Choroid plexus epithelial cell (primary cell): ENCODE measurements at regions not wholly inside any gene's neighbourhood (a gene's known extent, or its start where the extent isn't known, plus 50 kb on each side); places are given as distances from the start of the nearest gene placed in this dataset.

Experiments used
- DNase-seq: peaks from one replicate; pipeline ENCODE4 v3.0.0-alpha.2; 2010; ENCODE audit warnings: low read depth
- H3K4me3 ChIP-seq: 2 replicates; pipeline ENCODE4 v1.5.1; 2011; ENCODE audit warnings: low read depth, mild to moderate bottlenecking, control low read depth, low read length, moderate library complexity
- TF ChIP-seq, protein P1 (sequence below): conservative IDR thresholded peaks from 2 replicates; pipeline ENCODE4 v1.5.1; 2011; ENCODE audit warnings: low read depth, mild to moderate bottlenecking, control low read depth, inconsistent platforms, low read length, moderate library complexity

DNA sequence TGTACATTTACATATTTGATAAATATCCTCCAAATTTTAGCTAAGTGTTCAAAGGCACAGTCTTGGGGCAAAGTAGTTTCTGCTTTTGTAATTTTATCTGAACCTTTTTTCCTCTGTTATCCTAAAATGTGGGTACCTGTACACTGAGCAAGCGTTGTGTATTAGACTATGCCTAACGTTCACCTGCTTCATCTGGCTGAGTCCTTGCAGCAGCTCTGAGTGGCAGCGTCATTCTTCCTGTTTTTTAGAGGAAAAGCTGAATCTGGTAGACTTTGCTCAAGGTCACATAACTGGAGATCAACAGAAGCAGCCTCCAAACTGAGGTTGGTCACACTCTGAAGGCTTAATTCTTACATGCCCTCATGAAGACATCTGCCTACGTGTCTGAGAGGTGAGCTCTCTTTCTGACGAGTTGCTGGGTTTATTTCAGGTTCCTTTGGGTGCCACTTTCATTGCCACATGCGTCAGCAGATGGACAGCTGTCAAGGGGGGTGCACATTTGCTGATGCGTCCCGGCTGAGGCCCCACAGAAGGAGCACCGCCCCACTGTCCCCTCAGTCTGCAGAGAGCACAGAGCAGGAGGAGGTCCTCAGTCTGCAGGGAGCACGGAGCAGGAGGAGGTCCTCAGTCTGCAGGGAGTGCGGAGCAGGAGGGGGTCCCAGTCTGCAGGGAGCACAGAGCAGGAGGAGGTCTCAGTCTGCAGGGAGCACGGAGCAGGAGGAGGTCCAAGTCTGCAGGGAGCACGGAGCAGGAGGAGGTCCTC, 406.5 kb upstream of the SHH start:
- no peak overlapping the region for H3K4me3 ChIP-seq
- TF ChIP-seq, protein P1, sequence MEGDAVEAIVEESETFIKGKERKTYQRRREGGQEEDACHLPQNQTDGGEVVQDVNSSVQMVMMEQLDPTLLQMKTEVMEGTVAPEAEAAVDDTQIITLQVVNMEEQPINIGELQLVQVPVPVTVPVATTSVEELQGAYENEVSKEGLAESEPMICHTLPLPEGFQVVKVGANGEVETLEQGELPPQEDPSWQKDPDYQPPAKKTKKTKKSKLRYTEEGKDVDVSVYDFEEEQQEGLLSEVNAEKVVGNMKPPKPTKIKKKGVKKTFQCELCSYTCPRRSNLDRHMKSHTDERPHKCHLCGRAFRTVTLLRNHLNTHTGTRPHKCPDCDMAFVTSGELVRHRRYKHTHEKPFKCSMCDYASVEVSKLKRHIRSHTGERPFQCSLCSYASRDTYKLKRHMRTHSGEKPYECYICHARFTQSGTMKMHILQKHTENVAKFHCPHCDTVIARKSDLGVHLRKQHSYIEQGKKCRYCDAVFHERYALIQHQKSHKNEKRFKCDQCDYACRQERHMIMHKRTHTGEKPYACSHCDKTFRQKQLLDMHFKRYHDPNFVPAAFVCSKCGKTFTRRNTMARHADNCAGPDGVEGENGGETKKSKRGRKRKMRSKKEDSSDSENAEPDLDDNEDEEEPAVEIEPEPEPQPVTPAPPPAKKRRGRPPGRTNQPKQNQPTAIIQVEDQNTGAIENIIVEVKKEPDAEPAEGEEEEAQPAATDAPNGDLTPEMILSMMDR: no peak
- no peak for DNase-seq

- TF ChIP-seq, protein P1: no peak
- H3K4me3 ChIP-seq: no peak overlapping the region
- DNase-seq: no peak
These were observed 405.5 kb upstream of the SHH start for GRCh38 chr7:156217803-156218202.

DNA sequence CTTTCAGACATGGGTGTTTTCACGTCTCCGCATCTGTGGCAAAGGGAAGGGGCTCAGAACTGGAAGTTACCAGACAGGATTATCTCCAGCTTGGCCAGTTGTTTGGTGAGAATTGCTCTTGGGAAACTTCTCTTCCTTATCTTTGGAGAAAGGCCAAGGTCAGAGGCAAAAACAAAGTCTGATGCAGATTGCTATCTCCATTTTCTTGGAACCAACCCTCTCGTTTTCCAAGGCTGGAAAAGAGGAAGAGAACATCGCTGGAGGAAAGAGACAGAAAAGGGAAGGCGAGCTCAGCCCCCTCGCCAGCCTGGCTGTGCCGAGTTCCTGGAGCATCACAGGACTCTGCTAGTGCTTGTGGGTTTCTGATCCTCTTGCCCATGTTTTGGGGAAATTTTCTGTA, 396.8 kb upstream of the SHH start:
- DNase-seq: no peak
- H3K4me3 ChIP-seq: no peak overlapping the region
- TF ChIP-seq, protein P1: no peak

DNA sequence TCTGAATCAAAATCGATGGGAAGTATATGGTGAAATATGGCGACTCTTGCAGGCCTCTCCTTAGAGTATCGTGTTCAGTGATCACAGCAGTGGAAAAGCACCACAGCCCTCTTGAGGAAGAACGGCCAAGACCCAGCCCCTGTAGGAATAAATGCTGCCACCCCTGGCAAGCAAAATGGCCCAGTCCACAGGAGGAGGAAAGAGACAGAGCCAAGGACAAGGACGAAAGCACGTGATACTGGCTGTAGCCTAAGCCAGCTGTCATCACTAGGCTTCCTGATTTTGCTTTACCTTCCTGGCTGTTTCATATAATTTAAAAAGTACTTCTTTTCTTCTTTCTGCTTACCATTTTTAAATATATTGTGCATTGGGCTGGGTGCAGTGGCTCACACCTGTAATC, 395.0 kb upstream of the SHH start:
- no peak overlapping the region for H3K4me3 ChIP-seq
- TF ChIP-seq, protein P1: no peak
- no peak for DNase-seq

DNA sequence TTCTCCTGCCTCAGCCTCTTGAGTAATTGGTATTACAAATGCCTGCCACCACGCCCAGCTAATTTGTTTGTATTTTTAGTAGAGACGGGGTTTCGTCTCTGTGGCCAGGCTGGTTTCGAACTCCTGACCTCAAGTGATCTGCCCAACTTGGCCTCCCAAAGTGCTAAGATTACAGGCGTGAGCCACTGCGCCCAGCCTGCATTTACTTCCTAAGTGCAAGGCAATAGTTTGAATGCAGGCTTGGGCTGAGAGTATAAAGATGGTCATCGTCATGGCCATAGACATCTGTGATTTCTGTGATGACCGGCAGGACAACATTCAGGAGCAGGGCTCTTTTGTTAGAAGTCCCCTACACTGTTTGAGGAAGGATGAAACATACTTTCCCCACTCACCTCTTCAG, 393.9 kb upstream of the SHH start:
- DNase-seq: no peak
- TF ChIP-seq, protein P1: no peak
- H3K4me3 ChIP-seq: no peak overlapping the region

- TF ChIP-seq, protein P1: no peak
- no peak overlapping the region for H3K4me3 ChIP-seq
- DNase-seq: no peak
These were observed 392.6 kb upstream of the SHH start for GRCh38 chr7:156204820-156205219.

DNA sequence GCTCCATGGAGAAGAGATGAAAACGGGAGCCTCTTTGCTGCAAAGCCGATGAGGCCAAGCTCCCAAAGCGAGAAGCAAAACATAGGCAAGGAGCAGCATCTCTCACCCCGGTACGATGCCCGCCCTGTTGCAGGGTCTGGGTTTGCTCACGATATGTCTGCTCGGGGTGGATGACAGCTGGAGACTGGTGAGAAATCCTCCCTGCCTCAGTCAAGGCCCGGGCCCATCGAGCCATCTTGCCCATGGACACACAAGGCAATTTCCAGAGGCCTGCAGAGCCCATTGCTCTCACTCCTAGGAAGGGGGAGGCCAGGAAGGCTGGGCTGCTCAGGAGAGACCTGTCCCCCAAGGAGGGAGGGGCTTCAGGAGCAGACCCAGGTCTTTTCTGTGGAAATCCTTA, 391.7 kb upstream of the SHH start:
- no peak for DNase-seq
- H3K4me3 ChIP-seq: no peak overlapping the region
- TF ChIP-seq, protein P1: no peak
